NCI-H1092 (cell line): ENCODE measurements at regions not wholly inside any gene's neighbourhood (a gene's known extent, or its start where the extent isn't known, plus 50 kb on each side); places are given as distances from the start of the nearest gene placed in this dataset.
"Not testable (repeated sequence)": the region's sequence is repeated elsewhere in the genome, so short reads cannot be mapped to it uniquely, and the experiment has no call there.

ENCODE experiments used
- DNase-seq: peaks from one replicate; lab custom pipeline; 2025; lab: John Stamatoyannopoulos, UW

DNA sequence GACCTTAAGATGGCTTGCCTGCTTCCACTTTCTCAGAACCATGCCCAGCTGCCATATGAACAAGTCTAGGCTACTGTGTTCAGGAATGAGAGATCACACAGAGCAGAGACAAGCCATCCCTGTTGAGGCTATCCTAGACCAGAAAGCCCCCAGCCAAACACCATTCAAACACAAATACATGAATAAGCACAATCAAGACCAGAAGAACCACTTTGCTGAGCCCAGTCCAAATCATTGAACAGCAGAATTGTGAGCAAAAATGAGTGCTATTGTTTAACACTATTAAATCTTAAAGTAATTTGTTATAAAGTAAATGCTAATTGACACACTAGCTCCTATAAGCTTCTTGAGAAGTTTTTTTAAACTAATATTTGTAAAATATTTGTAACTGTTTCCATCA is 79.0 kb upstream of the LYZL1 start:
- DNase-seq: no peak

DNA sequence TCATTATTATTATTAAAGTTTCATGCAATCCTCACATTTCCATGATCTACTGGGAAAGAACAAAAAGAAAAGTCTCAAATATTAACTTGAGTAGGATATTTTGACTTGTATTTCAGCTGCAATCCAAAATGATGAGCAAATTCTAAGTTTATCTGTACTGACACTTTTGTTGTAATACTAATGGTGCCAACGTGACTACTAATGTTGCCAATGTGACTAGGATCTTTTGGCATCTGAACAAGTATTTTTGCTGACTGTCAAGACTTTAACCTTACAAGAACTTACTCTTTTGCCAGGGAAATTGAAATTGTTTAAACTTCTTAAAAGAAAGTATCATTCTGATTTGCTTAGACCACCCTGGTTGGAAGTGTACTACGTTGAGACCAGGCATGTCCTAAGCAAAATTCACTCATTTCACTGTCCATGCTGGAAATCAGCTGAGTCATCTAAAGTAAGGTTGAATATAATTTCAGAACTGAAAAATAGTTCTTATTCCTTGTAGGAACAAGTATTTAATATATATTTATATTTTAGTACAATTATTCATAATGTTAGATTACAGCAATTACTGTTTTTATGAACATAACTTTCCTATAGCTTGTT is 78.5 kb upstream of the LYZL1 start:
- DNase-seq: no peak

DNA sequence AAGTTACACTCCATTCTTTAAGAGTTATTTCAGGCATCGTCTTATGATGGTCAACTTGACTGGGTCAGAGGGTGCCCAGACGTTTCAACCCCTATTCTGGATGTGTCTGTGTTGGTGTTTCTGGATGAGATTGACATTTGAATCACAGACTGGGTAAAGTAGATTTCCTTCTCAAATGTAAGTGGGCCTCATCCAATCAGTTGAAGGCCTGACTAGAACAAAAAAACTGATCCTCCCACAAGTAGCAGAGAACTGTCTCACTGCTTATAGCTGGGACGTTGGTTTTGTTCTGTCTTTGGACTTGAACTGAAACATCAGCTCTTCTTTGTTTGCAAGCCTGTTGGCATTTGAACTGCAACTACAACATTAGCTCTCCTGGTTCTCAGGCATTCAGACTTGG is 76.3 kb upstream of the LYZL1 start:
- no peak for DNase-seq

DNA sequence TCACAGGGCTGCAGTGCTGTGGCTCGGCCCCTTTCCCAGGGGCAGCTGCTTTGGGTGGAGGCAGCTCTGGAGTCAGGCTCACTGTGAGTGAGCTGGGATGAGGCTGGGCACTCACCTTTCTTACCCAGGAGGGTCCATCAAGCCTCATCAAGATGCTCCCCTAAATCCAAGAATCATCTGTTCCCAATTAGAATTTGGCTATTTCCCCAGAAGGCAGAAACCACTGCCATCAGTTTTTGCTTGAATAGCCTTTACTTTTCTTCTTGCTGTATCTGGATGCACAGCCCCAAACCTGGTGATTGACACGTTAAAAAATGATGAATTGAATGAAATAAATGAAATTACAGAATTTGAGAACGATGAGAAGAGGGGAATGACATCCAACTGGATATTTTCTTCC is 74.3 kb upstream of the LYZL1 start:
- no peak for DNase-seq

DNA sequence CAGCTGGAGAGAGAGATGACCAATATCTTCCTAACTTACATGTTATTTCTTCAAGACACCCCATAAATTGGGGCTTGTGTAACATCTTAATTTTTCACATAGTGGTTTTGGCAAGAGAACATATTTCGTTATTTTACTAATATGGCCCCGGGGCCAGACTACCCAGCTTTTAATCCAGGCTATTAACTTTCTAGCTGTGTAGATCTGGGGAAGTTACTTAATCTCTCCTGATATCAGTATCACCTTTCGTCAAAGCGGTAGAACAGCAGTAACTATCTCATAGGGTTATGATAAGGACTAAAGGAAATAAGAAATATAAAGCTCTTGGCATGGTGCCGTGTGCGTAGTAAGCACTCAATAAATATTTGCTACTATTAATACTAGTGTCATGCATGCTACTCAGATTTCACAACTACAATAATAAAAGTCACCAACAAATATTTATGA is 71.6 kb upstream of the LYZL1 start:
- DNase-seq: no peak

DNA sequence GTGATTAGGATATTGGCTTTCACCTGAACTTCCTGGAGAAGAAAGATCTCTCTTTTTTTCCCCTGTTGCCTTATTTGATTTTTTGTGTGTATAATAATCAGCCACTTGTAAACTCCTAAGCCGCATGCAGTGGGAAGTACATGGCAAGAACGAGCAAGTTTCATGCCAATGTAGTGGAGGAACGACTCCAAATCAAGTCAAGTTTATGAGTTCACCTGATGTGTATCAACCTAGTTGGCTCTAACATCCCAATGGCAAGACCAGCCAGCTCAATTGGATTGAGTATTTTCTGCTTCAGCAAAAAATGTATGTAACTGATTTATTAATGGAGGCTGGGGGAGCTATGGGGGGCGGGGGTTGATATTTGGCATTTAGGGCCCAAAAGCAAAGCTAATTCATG is 65.5 kb upstream of the LYZL1 start:
- no peak for DNase-seq

DNA sequence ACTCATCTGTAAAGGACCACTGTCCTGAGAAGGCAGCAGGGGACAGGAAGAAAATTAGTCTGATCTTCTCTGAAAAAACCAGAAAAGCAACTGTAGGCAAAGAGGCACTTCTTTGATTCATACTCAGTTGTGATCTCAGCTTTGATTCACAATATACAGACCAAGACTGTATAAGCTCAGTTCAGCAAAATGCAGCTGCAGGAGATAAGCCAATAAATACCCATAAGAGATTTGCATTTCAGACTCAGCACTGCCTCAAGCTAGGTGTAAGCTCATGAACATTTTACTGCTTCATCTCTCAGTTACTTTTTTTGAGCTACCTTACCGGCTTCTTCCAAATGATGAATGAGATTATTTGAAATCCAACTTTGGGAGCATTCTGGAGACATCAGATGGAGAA is 64.2 kb upstream of the LYZL1 start:
- DNase-seq: no peak

DNA sequence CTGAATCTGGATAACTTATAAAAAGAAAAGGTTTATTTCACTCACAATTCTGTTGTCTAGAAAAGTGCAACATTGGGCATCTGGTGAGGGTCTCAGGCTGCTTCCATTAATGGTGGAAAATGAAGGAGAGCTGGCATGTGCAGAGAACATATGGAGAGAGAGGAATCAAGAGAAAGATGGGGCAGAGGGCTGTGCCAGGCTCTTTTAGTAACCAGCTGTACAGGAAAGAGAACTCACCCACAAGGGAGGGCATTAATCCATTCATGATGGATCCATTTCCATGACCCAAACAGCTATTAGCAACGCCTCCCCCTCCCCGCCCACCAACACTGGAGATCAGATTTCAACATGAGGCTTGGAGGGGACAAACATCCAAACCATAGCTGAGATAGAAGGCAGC is 61.7 kb upstream of the LYZL1 start:
- no peak for DNase-seq

DNA sequence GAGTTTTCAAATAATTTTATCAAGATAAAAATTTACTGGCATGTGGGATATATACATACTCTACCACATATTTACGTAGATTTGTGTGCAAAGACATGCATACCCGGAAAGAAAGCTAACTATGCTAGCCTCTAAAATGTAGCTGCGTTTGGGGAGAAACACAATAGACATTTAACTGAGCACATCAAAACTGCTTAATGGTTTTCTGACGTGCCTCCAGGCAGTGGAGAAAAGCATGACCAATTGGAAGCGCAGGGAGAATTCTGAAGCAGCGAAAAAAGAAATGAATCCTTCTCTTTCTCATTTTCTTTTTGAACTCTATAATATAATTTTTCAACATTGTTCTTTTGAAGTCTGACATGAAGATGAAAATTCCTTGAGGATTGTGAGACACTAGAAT is 60.3 kb upstream of the LYZL1 start:
- no peak for DNase-seq

DNA sequence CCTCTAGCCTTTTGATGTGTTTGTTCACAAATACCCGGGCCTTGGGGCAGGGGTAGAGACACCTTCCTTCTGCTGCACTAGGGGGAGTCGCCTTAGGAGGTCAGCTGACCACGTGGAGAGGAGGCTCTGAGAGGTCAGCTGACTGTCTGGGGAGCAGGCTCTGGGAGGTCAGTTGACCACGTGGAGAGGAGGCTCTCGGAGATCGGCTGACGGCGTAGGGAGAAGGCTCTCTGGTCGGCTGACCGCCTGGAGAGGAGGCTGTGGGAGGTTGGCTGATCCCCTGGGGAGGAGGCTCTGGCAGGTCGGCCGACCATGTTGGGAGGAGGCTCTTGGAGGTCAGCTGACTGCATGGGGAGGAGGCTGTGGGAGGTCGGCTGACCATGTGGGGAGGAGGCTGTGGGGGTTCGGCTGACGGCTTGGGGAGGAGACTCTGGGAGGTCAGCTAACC is 59.6 kb upstream of the LYZL1 start:
- DNase-seq: no peak

DNA sequence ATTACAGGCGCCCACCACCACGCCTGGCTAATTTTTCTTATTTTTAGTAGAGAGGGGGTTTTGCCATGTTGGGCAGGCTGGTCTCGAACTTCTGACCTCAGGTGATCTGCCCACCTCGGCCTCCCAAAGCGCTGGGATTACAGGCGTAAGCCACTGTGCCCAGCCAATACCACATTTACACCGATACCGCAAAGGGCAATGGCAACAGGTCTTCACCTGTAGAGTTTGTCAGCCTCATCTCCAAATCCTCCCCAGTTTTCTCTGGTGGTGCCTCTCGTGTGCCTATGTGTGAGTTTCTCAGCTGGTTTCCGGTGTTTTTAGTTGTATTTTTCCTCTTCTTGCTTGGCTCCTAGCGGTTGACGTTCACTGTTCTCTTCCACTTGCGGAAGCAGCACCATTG is 52.0 kb upstream of the LYZL1 start:
- not testable (repeated sequence) for DNase-seq

DNA sequence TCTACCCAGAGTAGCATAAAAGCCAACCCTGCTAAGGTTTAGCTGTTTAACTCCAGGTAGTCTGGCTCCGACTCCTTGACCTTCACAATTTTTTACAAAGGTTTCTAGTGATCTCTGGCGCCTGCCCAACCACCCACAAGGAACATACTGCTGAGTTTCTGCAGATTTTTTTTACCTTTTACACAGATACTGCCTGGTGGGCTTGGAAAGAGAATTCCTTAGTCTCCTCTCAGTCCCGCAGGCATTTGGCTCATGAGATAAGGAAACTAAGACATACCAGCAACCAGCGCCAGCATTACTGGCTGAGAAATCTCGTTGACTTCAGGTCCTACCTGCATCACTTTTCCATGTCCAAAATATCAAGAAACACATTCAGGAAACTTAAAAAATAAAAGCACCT is 51.1 kb upstream of the LYZL1 start:
- no peak for DNase-seq

DNA sequence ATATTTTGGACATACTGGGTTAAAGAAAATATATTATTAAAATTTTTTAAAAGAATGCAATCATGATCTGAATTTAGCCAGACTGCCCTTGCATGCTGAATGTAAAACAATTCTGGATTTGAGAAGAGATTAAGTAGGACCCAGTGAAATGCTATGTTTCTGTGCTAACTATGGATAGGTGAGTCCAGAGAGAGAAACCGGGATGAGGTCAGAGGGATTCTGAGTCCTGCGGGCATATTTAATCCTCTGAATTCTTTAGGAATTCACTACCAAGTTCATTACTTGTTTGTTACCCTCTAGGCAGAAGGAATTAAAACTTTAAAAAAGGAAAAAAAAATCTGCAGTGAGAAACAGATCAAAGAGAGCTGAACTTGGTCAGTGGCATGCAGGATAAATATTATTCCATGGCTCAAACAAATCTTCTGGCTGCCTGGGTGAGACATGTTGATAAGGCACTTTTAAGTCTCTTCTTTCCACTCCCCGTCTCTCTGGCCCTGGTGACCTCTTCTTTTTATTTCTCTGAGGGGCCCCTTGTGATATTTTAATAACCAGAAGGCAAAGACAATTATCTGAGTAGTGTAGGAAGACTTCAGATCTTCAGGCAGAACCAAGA is 50.2 kb upstream of the LYZL1 start:
- DNase-seq: no peak
